Astrocyte (in vitro differentiated cells and primary cell): ENCODE measurements at regions not wholly inside any gene's neighbourhood (a gene's known extent, or its start where the extent isn't known, plus 50 kb on each side); places are given as distances from the start of the nearest gene placed in this dataset.

Source experiments
- CTCF ChIP-seq: IDR thresholded peaks from 2 replicates; pipeline ENCODE4 v1.5.1; 2011; ENCODE audit warnings: low read depth, mild to moderate bottlenecking, inconsistent platforms, low read length, moderate library complexity; ENCODE audit not compliant: insufficient read depth
- EZH2 ChIP-seq: IDR thresholded peaks from 2 replicates; pipeline ENCODE4 v1.6.1; 2012; ENCODE audit warnings: mild to moderate bottlenecking, low read length, inconsistent platforms; ENCODE audit not compliant: insufficient read depth

GRCh38 chr10:124239696-124240095 lies 146.3 kb upstream of the CHST15 start:
- no peak for TF ChIP-seq CTCF
- TF ChIP-seq EZH2, result no peak
